GM12878 (cell line): ENCODE measurements at regions not wholly inside any gene's neighbourhood (a gene's known extent, or its start where the extent isn't known, plus 50 kb on each side); places are given as distances from the start of the nearest gene placed in this dataset.

Experiments
- ATAC-seq: fragments of 200-7000 bp; cut with Tn5 transposase; 3 replicates; pipeline ENCODE4 v1.9.1; 2020; ENCODE audit warnings: mild to moderate bottlenecking, moderate library complexity
- BruUV-seq: library from RNA; stranded (reverse); fragments of 400-500 nt; replicated peaks from 2 replicates; lab custom pipeline; 2021; lab: Mats Ljungman, UMichigan
- CTCF ChIA-PET: fragments of 300-600 bp; sonication (Branson Sonifier 250); formaldehyde crosslinking; extraction: SDS; loops from one replicate; lab custom pipeline; 2021; ENCODE audit warnings: inconsistent platforms; lab: Yijun Ruan, JAX
- POLR2A ChIA-PET: fragments of 350-600 bp; formaldehyde crosslinking; extraction: SDS; loops from one replicate; lab custom pipeline; 2021; ENCODE audit warnings: inconsistent platforms; lab: Charles Lee
- RAD21 ChIA-PET: fragments of 300-600 bp; sonication (Branson Sonifier 250); formaldehyde crosslinking; loops from one replicate; lab custom pipeline; 2023; ENCODE audit warnings: antibody characterized with exemption; ENCODE audit not compliant: unreplicated experiment; lab: Charles Lee
- SMC1A ChIA-PET: fragments of 300-600 bp; sonication (Branson Sonifier 250); formaldehyde crosslinking; loops from one replicate; lab custom pipeline; 2023; ENCODE audit not compliant: unreplicated experiment, uncharacterized antibody; lab: Charles Lee
- DNase-seq: peaks from one replicate; pipeline ENCODE4 v3.0.0-alpha.2; 2011; ENCODE audit warnings: low read depth, low spot score
- FAIRE-seq: peaks from 3 replicates; lab custom pipeline; 2011; peaks lifted over from hg19 to GRCh38; lab: Jason Lieb, UNC
- H2AFZ ChIP-seq: 2 replicates; pipeline ENCODE4 v1.6.0; 2011; ENCODE audit warnings: low read depth, low read length, control low read depth; ENCODE audit not compliant: control insufficient read depth
- H3K27ac ChIP-seq: 2 replicates; pipeline ENCODE4 v1.5.1; 2011; ENCODE audit warnings: control low read depth; ENCODE audit not compliant: control insufficient read depth, insufficient read depth
- H3K27me3 ChIP-seq, 2 experiments: replicated peaks in 1 of 2; 2 replicates each; pipeline versions ENCODE4 v1.6.0 to v1.6.1; 2011; ENCODE audit warnings: low read length in 1 of 2; ENCODE audit not compliant: control insufficient read depth in 2 of 2, insufficient read depth in 2 of 2
- H3K36me3 ChIP-seq, 2 experiments: 2 replicates each; pipeline ENCODE4 v1.5.1; 2011; ENCODE audit warnings: low read length in 1 of 2; ENCODE audit not compliant: control insufficient read depth in 2 of 2, insufficient read depth in 2 of 2
- H3K4me1 ChIP-seq: 2 replicates; pipeline ENCODE4 v1.6.1; 2011; ENCODE audit warnings: mild to moderate bottlenecking, low read length, moderate library complexity, mixed read lengths; ENCODE audit not compliant: control insufficient read depth, insufficient read depth
- H3K4me2 ChIP-seq: 2 replicates; pipeline ENCODE4 v1.6.0; 2011; ENCODE audit warnings: control low read depth; ENCODE audit not compliant: control insufficient read depth, insufficient read depth
- H3K4me3 ChIP-seq: fragments of 200-600 bp; sonication (generic); 2 replicates; pipeline ENCODE4 v1.5.1; 2016
- H3K79me2 ChIP-seq: 2 replicates; pipeline ENCODE4 v1.6.0; 2011; ENCODE audit warnings: low read length; ENCODE audit not compliant: control insufficient read depth, insufficient read depth
- H3K9ac ChIP-seq: 2 replicates; pipeline ENCODE4 v1.8.0; 2011; ENCODE audit warnings: low read length, control low read depth, mixed read lengths; ENCODE audit not compliant: control insufficient read depth, insufficient read depth
- H3K9me3 ChIP-seq: replicated peaks from 3 replicates; pipeline ENCODE4 v1.5.1; 2011; ENCODE audit warnings: mild to moderate bottlenecking, low read length; ENCODE audit not compliant: control insufficient read depth, insufficient read depth
- H4K20me1 ChIP-seq: 2 replicates; pipeline ENCODE4 v1.6.0; 2011; ENCODE audit not compliant: control insufficient read depth, insufficient read depth
- CBFB ChIP-seq: IDR thresholded peaks from 2 replicates; pipeline ENCODE4 v1.6.1; 2016; ENCODE audit warnings: antibody characterized with exemption, low read depth
- ESRRA ChIP-seq: IDR thresholded peaks from 2 replicates; pipeline ENCODE4 v1.6.1; 2012; ENCODE audit warnings: mild to moderate bottlenecking, low read length, improper control_type of control experiment
- IKZF2 ChIP-seq, 2 experiments: fragments of 450-650 bp; IDR thresholded peaks; 2 replicates each; pipeline ENCODE4 v1.6.1; 2017; ENCODE audit warnings: mild to moderate bottlenecking in 2 of 2, moderate library complexity in 2 of 2
- NR2C2 ChIP-seq: IDR thresholded peaks from 2 replicates; pipeline ENCODE4 v1.6.1; 2011; ENCODE audit warnings: borderline replicate concordance, low read depth; ENCODE audit not compliant: control insufficient read depth, insufficient read length
- RCOR1 ChIP-seq: conservative IDR thresholded peaks from 2 replicates; pipeline ENCODE4 v1.6.1; 2012; ENCODE audit warnings: low read depth, low read length, improper control_type of control experiment
- SMAD1 ChIP-seq: fragments of 450-650 bp; IDR thresholded peaks from 2 replicates; pipeline ENCODE4 v1.6.1; 2018; ENCODE audit warnings: mild to moderate bottlenecking, low read depth; ENCODE audit not compliant: partially characterized antibody
- SMC3 ChIP-seq: IDR thresholded peaks from 2 replicates; pipeline ENCODE4 v1.6.1; 2011; ENCODE audit warnings: low read length, improper control_type of control experiment, borderline replicate concordance
- TAF1 ChIP-seq: IDR thresholded peaks from 2 replicates; pipeline ENCODE4 v1.6.1; 2011; ENCODE audit warnings: mild to moderate bottlenecking, low read depth, low read length, borderline replicate concordance
- ZNF207 ChIP-seq: fragments of 450-650 bp; IDR thresholded peaks from 2 replicates; pipeline ENCODE4 v1.6.1; 2014; ENCODE audit warnings: antibody characterized with exemption, mild to moderate bottlenecking, borderline replicate concordance
- WGBS: methylation state at CpG from one replicate; pipeline ENCODE4 v1.1.6; 2016; ENCODE audit warnings: low lambda C conversion rate; ENCODE audit not compliant: insufficient replicate concordance, insufficient coverage; ENCODE audit errors: missing lambda C conversion rate; 5-methylcytosine and 5-hydroxymethylcytosine counted together
- in situ Hi-C: fragments of 300-500 bp; cut with MboI; formaldehyde crosslinking; loops from 9 replicates; pipeline ENCODE4 v1.14.3; 2018; ENCODE audit warnings: mixed read lengths
- intact Hi-C: fragments of 100-400 bp; cut with micrococcal nuclease; formaldehyde crosslinking; loops from one replicate; pipeline ENCODE4 v1.14.2; 2022; ENCODE audit not compliant: unreplicated experiment

- DNase-seq: no peak
- RAD21 ChIA-PET: no interaction called here
Observed at GRCh38 chr3:95521396-95521795, 1293.0 kb upstream of the EPHA6 start.

GRCh38 chr3:95522449-95522848 is 1291.9 kb upstream of the EPHA6 start:
- Histone ChIP-seq H3K9me3 (no peaks in the 10 kb centered on the region), H3K27ac (no peak overlapping the region), H3K9ac (no peak overlapping the region), H3K4me1 (no peaks in the 10 kb centered on the region), H2AFZ (no peak overlapping the region), H4K20me1 (no peaks in the 10 kb centered on the region), H3K4me3 (no peak overlapping the region), H3K36me3 (no peaks in the 10 kb centered on the region), H3K4me2 (no peak overlapping the region), H3K27me3 (no peaks in the 10 kb centered on the region), H3K79me2 (no peaks in the 10 kb centered on the region)
- ChIA-PET CTCF (no interaction called here), RAD21 (no interaction called here), POLR2A (no interaction called here), SMC1A (no interaction called here)
- intact Hi-C loops (no loop called here), in situ Hi-C loops (no loop called here)
- no peak for FAIRE-seq
- no peak for TF ChIP-seq IKZF2 (IDR thresholded peaks at IDR 0.05)
- no peak for TF ChIP-seq SMC3
- TF ChIP-seq CBFB: no peak
- TF ChIP-seq SMAD1: no peak
- no peak for ATAC-seq
- no peak for DNase-seq
- 3% methylated on average over 2 of the region's 2 CpGs for WGBS
- no TSS peak for BruUV-seq

More at GRCh38 chr3:95521396-95521795, 1293.0 kb upstream of the EPHA6 start:
- Histone ChIP-seq H3K27ac (no peak overlapping the region), H4K20me1 (no peaks in the 10 kb centered on the region), H3K79me2 (no peaks in the 10 kb centered on the region), H3K4me1 (no peaks in the 10 kb centered on the region), H3K9me3 (no peaks in the 10 kb centered on the region), H3K27me3 (no peaks in the 10 kb centered on the region), H3K4me3 (no peak overlapping the region), H2AFZ (no peak overlapping the region), H3K36me3 (no peaks in the 10 kb centered on the region), H3K4me2 (no peak overlapping the region), H3K9ac (no peak overlapping the region)
- BruUV-seq: no TSS peak
- ATAC-seq (no peak), FAIRE-seq (no peak)
- POLR2A ChIA-PET: no interaction called here
- SMC1A ChIA-PET: no interaction called here
- TF ChIP-seq ZNF207 (no peak), NR2C2 (no peak), TAF1 (no peak), ESRRA (no peak), RCOR1 (no peak)
- intact Hi-C loops (no loop called here), in situ Hi-C loops (no loop called here)
- whole genome bisulfite sequencing: 50% methylated on average over 2 of the region's 2 CpGs
- CTCF ChIA-PET: no interaction called here
